NCI-H128 (cell line): ENCODE measurements at regions not wholly inside any gene's neighbourhood (a gene's known extent, or its start where the extent isn't known, plus 50 kb on each side); places are given as distances from the start of the nearest gene placed in this dataset.

ENCODE experiments used
- DNase-seq: peaks from one replicate; lab custom pipeline; 2025; ENCODE audit not compliant: unreplicated experiment; lab: John Stamatoyannopoulos, UW

DNA sequence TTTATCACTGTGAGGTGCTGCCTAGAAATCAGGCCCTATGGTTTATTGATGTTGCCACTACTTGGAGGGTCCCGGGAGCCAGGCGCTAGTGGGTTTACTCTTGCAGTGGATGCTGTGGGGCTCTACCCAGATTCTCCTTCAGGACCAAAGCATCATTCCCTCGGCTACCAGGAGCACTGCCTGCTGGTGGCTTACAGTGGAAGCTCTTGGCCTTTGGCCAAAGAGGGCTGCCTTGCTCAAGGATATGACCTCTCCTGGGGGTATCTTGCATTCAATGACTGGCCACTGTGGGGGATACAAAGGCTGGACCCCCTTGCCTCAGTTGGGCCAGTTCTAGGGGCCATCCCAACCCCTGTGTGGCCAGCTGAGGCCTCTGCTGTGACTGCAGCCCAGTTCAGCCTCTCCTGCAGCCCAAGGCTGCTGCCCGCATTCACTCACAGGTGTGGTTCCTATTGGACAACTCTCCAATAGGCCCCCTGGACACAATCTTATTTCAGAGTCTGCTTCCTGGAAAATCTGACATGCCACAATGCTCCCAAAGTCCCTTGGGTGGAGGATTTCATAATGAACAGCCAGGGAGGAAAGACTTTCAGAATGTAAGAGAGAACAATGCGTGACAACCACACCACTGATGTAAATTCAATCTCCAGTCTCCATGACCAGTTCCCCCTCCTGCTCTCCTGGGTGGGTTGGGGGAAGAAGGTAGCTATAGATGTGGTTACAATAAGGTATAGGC is 196.3 kb downstream of the SNX10 start:
- DNase-seq: no peak

DNA sequence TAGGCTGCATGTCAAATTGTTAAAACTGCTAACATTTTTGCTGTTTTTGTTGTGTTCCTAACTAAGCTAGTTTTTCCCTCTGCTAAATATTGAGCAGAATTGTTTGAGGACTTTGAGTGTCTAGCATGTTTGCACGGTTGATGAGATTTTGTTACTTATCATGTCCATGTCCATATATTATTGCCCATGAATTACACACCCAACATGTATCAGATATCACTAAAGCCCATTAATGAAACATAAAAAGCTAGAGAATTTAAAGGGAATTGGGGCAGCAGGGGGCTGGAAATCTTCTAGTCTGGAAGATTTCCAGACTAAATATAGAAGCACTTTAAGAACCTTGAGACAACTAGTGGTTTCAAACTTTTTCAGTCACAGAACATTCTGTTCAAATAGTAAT is 197.7 kb downstream of the SNX10 start:
- no peak for DNase-seq

DNA sequence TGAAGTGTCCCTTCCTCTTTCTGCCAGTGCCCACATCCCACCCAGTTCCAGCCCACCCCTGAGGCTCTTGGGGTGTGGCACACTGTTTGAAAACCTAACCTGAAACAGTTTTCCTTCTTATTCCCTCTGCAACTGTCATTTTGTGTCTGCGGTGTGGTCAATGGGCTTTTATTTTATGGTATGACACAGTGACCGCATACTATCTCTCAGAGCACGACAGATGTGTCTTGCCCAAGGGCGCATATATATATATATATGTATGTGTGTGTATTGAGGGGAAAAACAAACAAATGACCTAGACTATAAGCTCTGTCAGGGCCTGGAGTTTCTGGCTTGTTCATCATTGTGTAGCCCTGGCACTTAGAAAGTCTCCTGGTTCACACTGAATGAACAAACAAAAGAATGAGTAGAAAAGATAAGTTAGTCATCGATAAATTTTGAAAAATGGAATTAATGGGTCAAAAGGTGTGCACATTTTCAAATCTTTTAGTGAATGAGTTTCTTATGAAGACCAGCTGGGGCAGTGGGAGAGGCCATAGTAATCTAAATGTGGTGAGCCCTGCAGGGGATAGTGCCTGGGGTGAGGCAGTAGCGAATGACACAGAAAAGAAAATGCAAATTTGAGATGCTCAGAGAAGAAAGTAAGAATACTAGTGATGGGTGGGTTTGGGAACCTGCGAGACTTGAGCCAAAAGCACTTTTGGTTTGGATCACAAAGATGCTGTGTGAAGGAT is 198.4 kb downstream of the SNX10 start:
- DNase-seq: no peak

DNA sequence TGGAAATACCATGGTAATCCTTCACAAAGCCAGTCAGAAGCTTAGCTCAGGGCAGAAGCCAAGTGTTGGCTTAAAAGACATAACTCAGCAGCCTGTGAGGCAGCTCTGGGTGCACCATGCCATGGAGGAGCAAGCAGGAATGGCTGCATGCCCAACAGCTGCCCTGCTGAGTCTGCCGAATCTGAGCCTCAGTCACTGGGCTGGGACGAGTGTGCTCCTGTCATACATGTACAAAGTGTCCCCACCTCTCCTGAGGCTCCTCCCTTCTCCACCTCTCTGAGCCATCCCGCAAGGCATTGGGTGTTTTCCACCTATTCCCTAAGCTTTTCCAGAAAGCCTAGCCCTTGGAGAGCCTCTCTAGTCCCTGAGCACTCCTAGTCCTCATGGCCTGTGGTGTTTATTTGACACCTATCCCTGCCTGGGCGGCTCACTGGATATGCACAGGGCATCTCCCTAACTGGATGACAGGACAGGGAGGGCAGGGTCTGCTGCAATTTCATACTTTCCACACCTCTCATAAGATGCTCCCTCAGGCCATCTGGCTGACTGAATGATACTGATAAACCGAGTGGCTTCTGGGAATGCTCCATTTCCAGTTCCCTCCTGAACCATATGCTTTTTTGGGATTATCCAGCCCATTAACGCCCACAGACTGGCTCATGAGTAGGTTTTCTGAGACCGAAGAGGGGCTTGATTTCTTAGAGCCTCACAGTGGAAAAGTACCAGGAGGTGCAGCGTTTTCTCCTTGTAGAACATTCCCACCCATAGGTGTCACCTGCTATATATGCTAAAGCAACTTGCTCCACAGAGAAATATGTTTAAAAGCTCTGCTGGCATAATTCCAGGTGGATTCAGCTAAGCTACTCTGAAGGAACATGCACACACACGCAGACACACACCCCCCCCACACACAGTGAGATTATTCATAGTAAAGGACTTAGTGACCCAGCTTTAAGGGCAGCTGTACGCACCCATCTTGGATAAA is 199.3 kb downstream of the SNX10 start:
- DNase-seq: peak; percentile 77

DNA sequence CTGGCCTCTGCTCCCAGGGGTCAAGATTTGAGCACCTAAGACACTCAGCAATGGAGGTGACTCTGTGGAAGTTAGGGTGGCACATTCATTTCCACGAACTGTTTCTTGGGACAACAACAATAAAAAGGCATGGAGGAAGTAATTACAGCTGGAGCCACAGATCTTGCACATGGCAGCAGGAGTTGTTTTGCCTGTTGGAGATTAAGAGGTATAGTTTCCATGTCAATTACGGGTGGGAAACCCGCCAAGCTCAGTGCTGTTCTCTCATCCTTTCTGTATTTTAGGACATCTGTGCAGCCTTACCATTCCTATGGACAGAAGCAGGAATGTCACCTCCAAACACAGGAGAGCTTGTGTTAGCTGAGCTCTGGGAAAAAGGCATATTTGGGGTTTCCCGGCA is 201.2 kb downstream of the SNX10 start:
- DNase-seq: no peak

DNA sequence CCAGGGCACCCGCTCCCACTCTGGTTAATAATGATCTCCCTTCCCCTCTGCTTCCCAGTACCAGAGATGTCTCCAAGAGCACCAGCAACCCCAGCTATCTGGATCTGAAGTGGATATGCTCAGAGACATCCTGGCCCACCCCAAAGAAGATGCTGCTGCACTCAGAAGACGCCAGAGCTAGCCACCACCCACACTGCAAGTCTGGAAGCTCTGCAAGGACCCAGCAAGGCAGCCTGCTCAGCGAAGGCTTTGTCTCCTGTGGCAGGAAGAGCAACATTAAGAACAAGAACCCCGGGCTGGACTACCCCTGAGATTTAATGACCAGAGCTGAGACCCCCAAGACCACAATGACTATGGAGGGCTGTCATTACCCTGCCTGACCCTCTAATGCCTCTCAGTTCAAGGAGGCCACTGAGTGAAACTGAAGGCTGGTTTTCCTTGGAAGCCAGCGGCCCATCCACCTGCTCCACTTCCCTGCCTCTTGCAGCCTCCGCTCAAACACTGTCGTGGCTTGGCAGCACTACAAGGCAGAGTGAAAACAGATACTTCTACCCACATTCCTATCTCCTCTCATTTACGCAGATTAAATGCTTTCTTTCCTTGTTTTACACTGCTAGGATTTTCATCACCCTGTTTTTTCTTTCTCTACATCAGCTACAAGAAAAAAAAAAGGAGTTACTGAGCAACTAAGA is 202.2 kb downstream of the SNX10 start:
- no peak for DNase-seq

DNA sequence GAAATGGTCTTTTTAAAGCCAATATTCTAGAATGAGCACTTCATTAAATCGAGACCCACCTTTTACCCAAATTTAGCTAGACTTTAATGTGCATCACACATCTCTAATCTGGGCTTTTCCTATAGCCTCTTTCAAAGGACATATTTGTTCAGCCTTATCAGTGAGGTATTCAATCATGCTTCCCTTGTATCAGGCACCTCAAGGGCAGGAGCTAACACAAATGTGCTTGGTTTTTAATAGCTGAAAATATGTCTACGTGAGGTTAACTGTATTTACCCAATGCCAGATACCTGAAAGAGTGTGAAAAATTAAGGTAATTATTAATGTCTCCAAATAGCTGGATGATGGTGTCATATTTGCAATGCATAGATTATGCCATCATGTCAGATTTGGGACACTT is 203.9 kb downstream of the SNX10 start:
- DNase-seq: no peak

DNA sequence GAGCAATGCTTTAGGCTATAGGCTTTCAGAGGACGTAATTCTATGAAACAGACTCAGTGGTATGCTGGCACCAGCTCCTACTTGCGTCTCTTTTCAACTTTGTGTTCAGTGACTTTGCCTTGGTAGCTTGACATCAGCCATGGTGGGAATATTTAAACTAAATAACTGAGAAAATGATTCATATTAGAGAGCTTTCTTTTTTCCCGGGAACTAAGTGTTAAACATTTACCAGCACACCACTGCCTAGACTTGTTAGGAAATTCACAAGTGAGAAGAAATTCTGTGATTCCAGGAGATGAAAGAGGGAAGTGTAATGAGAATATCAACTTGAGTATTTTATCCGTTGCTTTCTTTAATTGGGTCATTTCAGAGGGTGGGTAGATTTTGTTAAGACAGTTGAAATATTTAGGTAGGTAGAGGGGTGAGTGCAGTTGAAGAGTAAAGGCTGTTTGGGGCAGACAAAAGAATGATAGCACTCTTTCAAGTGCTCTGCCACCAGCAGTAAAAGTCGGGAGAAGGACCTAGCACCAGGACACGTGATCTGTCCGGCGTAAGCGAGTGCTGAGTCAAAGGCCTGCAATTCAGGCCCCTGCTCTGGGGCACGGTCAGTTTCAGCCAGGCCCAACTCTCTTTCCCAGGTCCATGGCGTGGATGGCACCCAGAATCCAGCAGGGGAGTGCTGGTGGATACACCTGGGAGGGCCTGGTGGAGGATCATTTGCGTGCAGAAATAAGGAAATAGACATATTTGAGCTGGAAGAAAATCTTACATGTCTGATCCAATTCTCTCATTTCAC is 206.3 kb downstream of the SNX10 start:
- DNase-seq: no peak

DNA sequence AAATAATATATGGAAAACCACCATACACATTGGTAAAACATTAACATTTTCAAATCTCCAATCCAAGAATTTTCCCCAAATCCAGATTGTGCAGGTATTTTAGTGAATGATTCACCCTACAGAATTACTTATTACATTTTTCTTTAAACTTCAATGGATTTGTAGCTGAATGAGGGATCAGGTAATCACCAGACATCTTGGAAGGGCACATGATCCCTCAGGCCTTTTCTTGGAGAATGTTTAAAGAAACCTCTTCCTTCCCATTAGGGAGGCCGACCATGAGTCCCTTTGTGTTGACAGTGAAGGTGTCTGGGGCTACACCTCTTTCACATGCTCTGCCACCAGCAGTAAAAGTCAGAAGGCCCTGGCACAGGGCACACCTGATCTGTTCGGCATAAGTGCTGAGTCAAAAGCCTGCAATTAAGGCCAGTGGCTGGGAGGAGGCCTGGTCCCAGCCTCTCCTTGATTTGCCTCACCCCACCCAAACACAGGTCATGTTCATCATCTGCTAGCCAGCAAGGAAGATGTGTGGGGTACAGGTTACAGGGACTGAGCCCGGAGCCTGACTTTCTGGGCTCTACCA is 207.7 kb downstream of the SNX10 start:
- no peak for DNase-seq

DNA sequence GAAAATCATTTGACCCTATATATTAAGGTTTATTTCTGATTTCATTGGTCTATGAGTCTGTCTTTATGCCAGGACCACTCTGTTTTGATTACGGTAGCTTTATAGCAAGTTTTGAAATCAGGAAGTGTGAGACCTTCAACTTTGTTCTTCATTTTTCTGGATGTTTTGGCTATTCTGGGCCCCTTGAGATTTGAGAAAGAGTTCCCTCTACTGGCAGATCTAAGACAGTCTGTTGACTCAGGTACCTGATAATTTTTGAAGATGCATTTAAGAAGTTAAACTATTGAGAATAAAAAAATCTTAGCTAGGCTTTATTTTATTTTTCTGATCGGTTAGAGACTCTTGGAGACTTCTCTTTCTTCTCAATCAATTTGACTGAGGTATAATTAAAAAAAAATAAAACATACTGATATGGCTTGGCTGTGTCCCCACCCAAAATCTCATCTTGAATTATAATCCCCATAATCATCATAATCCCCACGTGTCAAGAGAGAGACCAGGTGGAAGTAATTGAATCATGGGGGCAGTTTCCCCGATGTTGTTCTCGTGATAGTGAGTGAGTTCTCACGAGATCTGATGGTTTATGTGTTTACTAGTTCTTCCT is 209.2 kb downstream of the SNX10 start:
- no peak for DNase-seq

DNA sequence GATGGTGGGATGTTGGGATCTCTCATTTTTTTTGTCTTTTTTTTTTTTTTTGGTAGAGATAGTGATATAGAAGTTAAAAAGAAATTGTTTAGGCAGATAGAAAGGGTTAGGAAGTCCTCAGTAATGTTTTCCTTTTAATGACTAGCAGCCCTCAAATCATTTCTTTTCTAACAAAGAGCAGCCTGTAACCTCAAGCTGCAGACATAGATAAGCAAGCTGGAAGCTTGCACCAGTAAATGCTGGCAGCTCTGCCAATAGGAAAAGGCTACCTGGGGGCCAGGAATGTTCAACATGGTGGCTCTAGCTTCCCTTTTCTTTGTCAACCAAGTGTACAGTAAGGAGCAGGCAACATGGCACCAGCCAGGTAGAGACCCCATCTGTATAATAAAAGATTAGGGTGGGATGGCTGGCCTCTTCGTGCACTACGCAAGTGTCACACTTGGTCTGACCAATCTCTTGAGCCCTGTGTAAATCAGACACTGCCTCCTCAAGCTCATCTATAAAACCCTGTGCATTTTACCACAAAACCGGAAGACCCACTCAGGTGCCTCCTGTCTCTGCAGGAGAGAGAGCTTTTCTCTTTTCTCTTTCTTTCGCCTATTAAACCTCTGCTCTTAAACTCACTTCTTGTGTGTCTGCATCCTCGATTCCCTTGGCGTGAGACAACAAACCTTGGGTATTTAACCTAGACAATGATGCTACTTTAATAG is 212.9 kb downstream of the SNX10 start:
- no peak for DNase-seq

DNA sequence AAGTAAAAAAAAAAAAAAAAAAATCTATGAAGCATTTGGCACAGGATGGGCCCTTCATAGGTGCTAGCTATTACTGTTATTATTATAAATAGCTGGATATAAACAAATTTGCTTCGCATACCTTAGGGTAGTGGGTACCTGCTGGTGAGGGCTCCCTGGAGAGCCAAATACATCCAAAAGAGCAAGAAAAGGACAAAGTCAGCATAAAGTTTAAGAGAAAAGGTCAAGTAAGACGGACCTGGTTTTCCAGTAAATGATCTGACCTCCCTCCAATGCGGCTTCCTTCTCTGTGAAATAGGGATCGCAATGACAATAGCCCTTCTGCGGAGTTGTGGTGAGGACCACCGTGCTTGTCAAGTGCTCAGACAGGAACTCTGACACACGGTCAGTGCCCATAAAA is 214.5 kb downstream of the SNX10 start:
- no peak for DNase-seq

DNA sequence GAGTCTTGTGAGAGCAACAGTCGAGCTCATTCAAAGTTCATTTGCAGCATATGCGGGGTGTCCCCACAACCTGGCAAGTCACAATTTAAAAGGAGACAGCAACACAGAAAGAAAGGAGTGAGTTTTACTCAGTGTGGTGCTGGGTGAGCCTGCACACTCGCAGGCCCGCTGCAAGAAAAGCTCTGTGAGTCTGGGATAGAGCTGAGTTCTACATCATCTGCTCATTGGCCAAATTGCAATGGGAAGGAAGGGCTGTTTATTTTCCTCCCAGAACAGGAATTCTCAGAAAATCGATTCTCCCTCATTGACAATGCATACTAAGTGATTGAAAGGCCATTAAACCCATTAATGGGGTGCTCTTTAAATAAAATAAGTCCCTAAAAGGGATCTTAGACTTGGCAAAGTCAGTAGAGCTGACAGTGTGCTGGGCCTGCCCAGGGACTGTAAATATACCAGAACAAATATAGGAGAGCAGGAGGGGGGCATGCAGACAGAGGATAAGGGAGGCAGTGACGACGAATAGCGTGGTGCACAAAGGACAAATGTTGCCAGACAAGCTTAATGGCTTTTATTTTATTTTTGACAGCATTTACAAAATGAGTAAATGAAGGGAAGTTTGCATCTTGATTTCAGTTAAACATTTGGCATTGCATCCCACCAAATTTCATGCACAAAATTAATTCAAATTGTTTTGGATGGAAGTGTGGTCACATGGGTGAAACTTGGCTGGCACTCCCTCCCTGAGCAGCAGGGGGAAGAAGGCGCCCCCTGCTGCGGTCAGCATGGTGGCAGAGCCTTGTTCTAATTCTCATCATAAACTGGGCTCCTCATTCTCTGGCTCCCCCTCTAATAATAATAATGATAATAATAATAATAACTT is 215.7 kb downstream of the SNX10 start:
- no peak for DNase-seq

DNA sequence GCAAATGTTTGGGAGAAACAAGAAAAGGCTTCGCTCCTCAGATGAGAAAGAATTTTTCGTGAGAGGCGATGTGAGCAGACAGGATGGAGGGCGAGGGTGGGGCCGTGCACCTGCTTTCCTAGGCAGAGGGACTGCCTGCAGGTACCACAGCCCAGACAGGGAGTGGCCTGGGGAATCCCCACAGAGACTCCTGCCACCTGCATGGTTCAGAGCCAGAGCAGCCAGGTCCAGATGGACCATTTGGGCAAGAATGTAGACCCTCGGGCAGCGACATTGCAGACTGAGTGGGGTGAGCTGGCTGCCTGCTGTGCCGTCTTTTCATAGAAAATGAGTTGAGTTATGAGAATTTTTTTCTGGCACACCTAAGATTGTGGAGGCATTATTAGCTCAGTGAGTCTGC is 216.8 kb downstream of the SNX10 start:
- no peak for DNase-seq

DNA sequence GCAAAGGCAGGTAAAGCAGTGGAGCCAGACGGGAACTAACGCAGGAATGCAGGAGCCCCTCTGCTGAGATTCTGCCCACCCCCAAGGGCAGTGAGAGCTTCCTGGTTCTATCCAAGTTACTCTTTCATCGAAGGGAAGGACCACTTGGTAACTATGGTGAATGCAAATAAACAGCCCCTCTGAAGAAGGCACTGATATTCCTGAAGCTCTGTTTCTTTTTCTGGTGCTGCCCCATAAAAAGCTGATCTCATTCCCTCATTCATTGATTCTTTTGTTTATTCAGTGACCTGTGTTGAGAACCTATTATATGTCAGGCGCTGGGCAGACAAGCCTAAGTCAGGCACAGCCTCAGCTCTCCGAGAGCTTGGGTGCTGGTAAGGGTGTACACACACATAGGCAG is 217.3 kb downstream of the SNX10 start:
- DNase-seq: no peak

DNA sequence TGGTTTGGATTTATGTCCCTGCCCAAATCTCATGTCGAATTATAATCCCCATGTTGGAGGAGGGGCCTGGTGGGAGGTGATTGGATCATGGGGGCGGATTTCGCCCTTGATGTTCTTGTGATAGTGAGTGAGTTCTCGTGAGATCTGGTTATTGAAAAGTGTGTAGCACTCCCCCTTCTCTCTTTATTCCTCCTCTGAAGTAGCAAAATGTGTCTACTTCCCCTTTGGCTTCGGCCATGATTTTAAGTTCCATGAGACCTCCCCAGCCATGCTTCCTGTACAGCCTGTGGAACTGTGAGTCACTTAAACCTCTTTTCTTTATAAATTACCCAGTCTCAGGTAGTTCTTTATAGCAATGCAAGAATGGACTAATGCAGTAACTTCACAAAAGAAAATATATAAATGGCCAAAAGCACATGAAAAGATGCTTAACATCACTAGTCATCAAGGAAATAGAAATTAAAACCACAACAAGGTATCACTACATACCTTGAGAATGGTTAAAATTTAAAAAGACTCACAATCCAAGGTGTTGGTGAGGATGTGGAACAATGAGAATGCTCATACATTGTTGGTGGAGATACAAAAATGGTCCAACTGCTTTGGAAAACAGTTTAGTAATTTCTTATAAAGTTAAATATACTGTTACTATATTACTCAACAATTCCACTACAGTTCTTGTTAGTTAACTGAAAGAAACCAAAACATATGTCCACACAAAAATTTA is 218.7 kb downstream of the SNX10 start:
- no peak for DNase-seq

DNA sequence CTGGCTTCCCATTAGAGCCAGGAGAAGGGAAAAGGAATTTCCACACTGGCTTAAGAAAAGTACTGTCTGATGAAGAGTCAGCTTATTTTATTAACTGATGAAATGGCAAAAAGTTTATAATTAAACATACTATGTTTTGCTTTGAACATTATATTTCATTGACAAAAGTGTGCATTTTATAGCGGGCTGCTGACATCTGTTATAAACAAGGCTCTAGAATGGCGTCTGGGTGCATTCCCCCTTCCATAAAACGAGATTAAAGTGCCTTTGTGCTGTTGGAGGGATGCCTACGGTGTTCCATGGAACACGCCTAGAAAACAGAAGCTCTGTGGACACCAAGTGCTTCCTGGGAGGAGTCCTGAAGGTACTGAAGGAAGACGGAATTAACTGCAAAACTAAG is 220.2 kb downstream of the SNX10 start:
- no peak for DNase-seq
